HG03280 (cell line): ENCODE measurements at regions not wholly inside any gene's neighbourhood (a gene's known extent, or its start where the extent isn't known, plus 50 kb on each side); places are given as distances from the start of the nearest gene placed in this dataset.
A peak's percentile ranks its signal among the peaks of the same experiment; 100 is the strongest.
"Not testable (repeated sequence)": the region's sequence is repeated elsewhere in the genome, so short reads cannot be mapped to it uniquely, and the experiment has no call there.

ENCODE experiments used
- ATAC-seq: cut with Tn5 transposase; IDR thresholded peaks from one replicate; pipeline ENCODE4 v1.9.1; 2021; ENCODE audit warnings: mild to moderate bottlenecking, moderate library complexity; ENCODE audit not compliant: unreplicated experiment

GRCh38 chr2:156769802-156770201, 333.6 kb downstream of the GPD2 start:
- ATAC-seq: no peak

GRCh38 chr2:156778916-156779315, 342.7 kb downstream of the GPD2 start:
- ATAC-seq: no peak

GRCh38 chr2:156779416-156780120, 343.4 kb downstream of the GPD2 start:
- ATAC-seq: no peak

GRCh38 chr2:156781677-156782076, 345.5 kb downstream of the GPD2 start:
- not testable (repeated sequence) for ATAC-seq

GRCh38 chr2:156784020-156784701, 348.0 kb downstream of the GPD2 start:
- no peak for ATAC-seq

GRCh38 chr2:156787517-156787916, 351.3 kb downstream of the GPD2 start:
- no peak for ATAC-seq

- ATAC-seq: no peak
Observed at GRCh38 chr2:156790343-156791037, 354.3 kb downstream of the GPD2 start.

GRCh38 chr2:156792242-156792840, 356.2 kb downstream of the GPD2 start:
- no peak for ATAC-seq

- no peak for ATAC-seq
Observed at GRCh38 chr2:156797832-156798231, 361.7 kb downstream of the GPD2 start.

GRCh38 chr2:156800065-156800653, 364.0 kb downstream of the GPD2 start:
- peak; percentile 46 for ATAC-seq

GRCh38 chr2:156800781-156801361, 364.7 kb downstream of the GPD2 start:
- no peak for ATAC-seq

GRCh38 chr2:156803243-156803642, 367.1 kb downstream of the GPD2 start:
- ATAC-seq: no peak

- ATAC-seq: no peak
Observed at GRCh38 chr2:156803967-156804366, 367.8 kb downstream of the GPD2 start.

- no peak for ATAC-seq
Observed at GRCh38 chr2:156810094-156810493, 373.9 kb downstream of the GPD2 start.

- no peak for ATAC-seq
Observed at GRCh38 chr2:156812496-156812895, 376.3 kb downstream of the GPD2 start.

- no peak for ATAC-seq
Observed at GRCh38 chr2:156817430-156817829, 381.3 kb downstream of the GPD2 start.

- ATAC-seq: no peak
Observed at GRCh38 chr2:156818221-156818620, 382.0 kb downstream of the GPD2 start.

- ATAC-seq: no peak
Observed at GRCh38 chr2:156818944-156819343, 382.8 kb downstream of the GPD2 start.

GRCh38 chr2:156826341-156826933, 390.3 kb downstream of the GPD2 start:
- ATAC-seq: no peak

- ATAC-seq: no peak
Observed at GRCh38 chr2:156834431-156834830, 398.3 kb downstream of the GPD2 start.
